ENCODE measurements at regions not wholly inside any gene's neighbourhood (a gene's known extent, or its start where the extent isn't known, plus 50 kb on each side); places are given as distances from the start of the nearest gene placed in this dataset.
A peak's percentile ranks its signal among the peaks of the same experiment; 100 is the strongest.
"Not testable (repeated sequence)": the region's sequence is repeated elsewhere in the genome, so short reads cannot be mapped to it uniquely, and the experiment has no call there.

DNA sequence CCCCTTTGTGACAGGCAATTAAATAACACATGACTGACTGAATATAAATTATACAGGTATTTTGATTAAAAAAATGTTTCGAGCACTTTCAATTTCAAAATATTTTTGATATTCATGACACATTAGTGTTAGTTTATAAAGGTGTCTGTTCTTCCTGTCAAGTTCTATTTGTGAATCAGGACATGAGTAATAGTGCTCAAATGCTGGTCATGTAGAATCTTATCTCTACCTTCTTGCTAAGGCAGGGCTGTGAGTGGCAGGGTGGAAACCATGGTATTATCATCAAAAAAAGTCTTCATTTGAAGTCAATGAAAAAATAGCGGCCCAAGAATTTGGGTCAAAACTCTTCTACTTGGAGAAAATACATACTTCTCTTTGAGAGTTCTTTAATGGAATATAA is 250.2 kb downstream of the DACT1 start:
- no peak for DNase-seq (ENCODE audit: low read depth)

GRCh38 chr14:58898655-58899316 is 261.0 kb downstream of the DACT1 start:
- DNase-seq (ENCODE audit: low read depth), result peak; percentile 85

DNA sequence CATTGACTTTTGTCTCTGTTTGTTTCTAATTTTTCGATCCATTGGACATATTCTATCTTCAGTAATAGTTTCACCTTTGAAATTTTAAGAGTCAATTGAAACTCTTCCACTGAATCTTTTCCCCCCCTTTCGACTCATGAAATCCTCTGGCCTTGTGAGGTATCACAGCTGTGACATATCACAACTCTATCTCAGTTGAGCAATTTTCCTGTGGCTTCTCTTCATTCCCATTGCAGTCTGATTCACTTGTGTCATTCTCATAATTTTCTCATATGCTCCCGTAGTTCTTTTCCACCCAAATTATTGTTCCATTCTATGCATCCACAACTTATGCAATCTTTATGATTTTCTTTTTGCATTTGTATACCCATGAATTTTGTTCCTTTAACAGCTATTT is 261.6 kb downstream of the DACT1 start:
- DNase-seq (ENCODE audit: low read depth), result peak; percentile 51

GRCh38 chr14:58901826-58902225 is 264.1 kb downstream of the DACT1 start:
- DNase-seq (ENCODE audit: low read depth), result no peak

- no peak for DNase-seq (ENCODE audit: low read depth)
These were observed 267.0 kb downstream of the DACT1 start for GRCh38 chr14:58904776-58905175.

- no peak for DNase-seq (ENCODE audit: low read depth)
These were observed 270.0 kb downstream of the DACT1 start for GRCh38 chr14:58907803-58908202.

DNA sequence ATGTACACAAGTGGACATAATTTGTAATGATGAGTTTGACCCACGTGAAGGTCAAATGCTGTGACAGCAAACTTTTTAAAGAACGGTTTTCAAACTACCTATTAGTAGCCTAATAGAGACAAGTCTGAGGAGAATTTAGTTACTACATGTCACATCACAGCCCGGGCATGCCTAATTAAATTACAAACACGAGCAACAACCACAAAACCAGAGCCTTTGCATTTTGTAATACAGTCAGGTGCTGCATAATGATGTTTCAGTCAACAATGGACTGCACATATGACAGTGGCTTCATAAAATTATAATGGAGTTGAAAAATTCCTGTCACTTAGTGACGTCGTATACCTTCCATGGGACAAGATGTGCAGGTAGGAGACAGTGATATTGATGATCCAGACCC is 274.5 kb downstream of the DACT1 start:
- no peak for DNase-seq (ENCODE audit: low read depth)

DNA sequence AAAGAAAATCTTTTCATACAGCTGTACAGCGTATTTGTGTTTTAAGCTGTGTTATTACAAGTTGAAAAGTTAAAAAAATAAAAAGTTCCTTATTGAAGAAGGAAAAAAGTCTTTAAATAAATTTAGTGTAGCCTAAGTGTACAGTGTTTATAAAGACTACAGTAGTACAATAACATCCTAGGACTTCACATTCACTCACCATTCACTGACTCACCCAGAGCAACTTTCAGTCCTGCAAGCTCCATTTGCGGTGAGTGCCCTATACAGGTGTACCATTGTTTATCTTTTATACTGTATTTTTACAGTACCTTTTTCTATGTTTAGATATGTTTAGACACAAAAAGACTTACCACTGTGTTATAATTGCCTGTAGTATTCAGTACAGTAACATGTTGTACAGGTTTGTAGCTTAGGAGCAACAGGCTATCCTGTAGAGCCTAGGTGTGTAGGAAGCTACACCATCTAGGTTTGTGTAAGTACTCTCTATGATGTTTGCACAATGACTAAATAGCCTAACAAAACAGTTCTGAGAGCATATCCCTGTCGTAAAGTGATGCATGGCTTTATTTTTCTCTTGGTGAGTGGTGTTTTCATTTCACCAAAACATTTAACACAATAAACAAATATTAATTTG is 275.2 kb downstream of the DACT1 start:
- DNase-seq (ENCODE audit: low read depth), result no peak

DNA sequence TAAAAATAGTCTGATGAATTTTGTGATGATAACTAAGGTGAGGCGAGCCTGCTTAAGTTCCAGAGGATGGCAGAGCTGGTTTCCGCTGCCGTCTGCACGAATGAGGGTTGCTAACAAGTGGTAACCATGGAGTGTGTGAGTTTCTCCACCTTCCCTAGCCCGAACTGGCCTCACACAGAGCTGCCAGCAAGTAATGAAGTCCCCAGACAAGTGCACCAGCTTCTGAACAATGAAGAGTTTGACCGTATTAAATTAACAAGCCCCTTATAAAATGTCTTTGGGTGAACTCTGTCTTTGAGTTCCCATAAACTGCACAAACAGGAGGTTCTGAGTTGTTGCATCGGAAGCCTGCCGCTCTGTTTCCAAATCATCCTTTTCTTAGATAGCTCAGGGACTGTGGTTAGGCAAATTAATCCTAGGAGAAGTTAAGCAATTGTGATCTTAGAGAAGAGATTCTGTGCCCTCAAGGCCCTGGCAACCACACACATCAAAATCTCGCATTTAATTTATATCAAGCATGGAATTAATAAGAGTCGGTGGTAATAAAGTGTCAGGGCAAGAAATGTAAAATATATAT is 274.1 kb upstream of the DAAM1 start:
- DNase-seq (ENCODE audit: low read depth), result no peak

GRCh38 chr14:58915646-58916045 is 272.8 kb upstream of the DAAM1 start:
- DNase-seq (ENCODE audit: low read depth), result no peak

DNA sequence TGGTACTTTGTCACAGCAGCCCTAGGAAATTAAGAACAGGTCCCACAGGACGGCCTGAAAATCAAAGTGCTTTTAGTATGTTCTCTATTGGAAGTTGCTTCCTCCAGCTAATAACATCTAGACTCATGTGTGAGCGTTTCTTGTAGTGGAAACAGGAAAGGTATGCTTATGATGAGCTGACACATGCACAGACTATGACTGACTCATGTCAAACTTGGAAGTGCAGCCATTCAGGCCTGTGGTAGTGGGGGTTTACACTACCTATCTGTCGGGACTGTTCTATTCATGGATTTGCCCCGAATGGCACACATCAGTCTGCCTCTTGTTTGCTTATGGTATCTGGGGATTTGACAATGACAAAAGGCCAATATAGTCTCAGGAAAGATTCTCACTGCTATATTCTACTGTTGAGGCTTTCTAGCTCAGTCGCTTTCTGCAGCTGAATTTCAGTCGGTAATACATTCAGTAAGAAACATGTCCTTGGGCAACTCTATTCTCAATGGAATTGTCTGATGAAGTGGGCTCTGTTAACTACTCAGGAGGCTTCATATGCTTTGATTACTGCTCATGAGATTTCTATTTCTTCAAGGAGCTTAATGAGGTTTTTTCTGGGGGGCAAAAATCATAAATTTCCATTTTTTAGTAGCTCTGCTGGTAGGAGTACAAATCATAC is 270.3 kb upstream of the DAAM1 start:
- no peak for DNase-seq (ENCODE audit: low read depth)

DNA sequence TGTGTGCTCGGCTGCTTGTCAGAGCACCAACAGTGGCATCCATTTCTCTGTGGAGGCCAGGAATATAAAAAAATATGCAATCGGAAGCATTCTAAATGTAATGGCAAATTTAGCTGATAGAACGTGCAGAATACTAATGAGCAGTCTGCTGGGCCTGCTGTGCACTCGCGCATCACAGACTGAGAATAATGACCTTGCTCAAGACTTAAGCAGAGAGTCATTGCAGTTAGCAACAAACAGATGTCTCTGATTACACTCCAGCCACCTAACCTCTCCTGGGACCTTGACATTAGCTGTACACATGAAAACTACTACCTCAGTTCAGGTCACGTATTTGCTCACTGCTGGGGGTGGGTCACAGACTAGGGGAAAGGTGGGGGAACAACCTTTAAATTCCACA is 269.2 kb upstream of the DAAM1 start:
- no peak for DNase-seq (ENCODE audit: low read depth)

DNA sequence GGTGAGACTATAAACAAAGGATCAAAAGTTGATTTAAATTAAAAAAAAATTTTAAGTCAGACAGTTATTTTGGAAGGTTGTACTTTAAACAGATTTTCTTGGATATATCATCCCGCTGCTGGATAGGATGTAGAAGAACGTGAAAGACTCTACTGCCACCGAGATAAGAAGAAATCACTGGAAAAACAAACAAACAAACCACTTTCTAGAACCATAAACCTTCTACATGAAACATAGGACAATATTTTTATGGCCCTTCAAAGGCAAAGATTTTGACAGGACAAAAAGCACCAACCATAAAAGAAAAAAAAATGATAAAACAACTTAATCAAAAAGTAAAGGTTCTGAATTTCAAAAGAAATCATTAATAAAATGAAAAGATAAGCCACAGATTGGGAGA is 268.2 kb upstream of the DAAM1 start:
- DNase-seq (ENCODE audit: low read depth), result no peak

DNA sequence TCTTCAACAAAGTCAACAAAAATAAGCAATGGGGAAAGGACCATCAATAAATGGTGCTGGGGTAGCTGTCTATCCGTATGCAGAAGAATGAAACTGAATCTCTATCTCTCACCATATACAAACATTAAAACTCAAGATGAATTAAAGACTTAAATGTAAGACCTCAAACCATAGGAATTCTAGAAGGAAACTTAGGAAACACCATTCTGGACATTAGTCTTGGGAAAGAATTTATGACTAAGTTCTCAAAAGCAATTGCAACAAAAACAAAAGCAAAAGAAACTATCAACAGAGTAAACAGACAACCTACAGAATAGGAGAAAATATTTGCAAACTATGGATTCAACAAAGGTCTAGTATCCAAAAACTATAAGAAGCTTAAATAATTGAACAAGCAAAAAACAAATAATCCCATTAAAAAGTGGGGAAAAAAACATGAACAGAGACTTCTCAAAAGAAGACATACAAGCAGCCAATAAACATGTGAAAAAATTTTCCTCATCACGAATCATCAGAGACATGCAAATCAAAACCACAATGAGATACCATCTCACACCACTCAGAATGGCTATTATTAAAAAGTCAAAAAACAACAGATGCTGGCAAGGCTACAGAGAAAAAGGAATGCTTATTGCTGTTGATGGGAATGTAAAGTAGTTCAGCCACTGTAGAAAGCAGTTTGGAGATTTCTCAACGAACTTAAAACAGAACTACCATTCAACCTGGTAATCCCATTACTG is 266.1 kb upstream of the DAAM1 start:
- DNase-seq (ENCODE audit: low read depth), result not testable (repeated sequence)

- DNase-seq (ENCODE audit: low read depth), result no peak
These were observed 264.6 kb upstream of the DAAM1 start for GRCh38 chr14:58923751-58924405.

GRCh38 chr14:58941629-58942028 is 246.8 kb upstream of the DAAM1 start:
- DNase-seq (ENCODE audit: low read depth), result no peak

DNA sequence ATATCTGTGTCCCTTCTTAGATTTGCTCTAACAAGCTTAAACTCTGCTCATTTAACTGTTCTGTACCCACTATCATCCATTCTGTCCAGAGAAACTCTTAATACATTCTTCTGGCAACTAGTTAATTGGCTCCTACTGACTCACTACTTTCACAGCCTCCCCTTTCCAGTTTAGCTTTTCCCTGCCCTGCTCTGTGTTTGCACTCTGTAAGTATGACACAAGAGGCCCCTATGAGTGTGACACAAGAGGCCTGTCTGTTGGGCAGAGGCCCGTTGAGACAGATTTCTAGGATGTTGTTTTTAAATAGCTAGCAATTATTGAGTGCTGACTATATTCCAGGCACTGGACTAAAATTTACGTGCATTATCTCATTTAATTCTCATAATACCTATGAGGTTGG is 246.0 kb upstream of the DAAM1 start:
- peak; percentile 31 for DNase-seq (ENCODE audit: low read depth)

DNA sequence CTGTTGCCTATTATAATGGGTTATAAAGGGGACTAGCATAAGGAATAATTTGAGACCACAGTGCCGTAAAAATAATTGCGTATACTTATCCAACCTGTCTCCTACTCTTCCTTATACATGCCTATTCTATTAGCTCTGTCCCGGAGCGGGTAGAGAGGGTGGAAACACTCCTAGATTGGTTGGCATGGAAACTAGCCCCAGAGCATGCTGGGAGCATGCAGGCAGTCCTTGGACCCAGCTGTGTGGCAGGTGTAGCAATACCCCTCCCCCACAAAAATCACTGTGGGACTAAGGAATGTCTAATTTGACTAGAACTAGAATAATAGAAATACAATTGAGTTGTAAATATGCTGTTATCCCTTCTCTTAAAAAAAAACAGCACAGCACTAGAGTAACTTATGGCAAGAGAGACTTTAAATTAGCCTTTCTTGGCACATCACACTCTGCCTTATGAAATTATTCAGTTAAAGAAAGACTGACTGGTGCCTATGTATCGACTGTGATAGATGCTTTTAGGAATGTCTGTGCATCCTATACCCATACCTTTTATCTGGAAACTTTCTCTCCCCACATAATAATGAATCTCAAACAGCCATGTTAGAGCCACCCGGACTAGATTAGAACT is 244.0 kb upstream of the DAAM1 start:
- no peak for DNase-seq (ENCODE audit: low read depth)

GRCh38 chr14:58944968-58945356 is 243.5 kb upstream of the DAAM1 start:
- DNase-seq (ENCODE audit: low read depth), result no peak

GRCh38 chr14:58946431-58946830 is 242.0 kb upstream of the DAAM1 start:
- DNase-seq (ENCODE audit: low read depth), result no peak

- DNase-seq (ENCODE audit: low read depth), result no peak
These were observed 241.3 kb upstream of the DAAM1 start for GRCh38 chr14:58947156-58947555.
